A549 (cell line): ENCODE measurements at regions not wholly inside any gene's neighbourhood (a gene's known extent, or its start where the extent isn't known, plus 50 kb on each side); places are given as distances from the start of the nearest gene placed in this dataset.

ENCODE experiments used
- EP300 ChIP-seq, 2 experiments: fragments of >200 bp; sonication (Bioruptor Twin); formaldehyde crosslinking; IDR thresholded peaks; 2 replicates in 1 of 2; 3 replicates in 1 of 2; pipeline ENCODE4 v1.6.1; 2016 to 2017
- KDM5A ChIP-seq: fragments of 200-600 bp; sonication (generic); IDR thresholded peaks from 2 replicates; pipeline ENCODE4 v1.6.1; 2016; ENCODE audit warnings: antibody characterized with exemption, mild to moderate bottlenecking
- NR3C1 ChIP-seq: fragments of >200 bp; sonication (Bioruptor Twin); formaldehyde crosslinking; IDR thresholded peaks from 3 replicates; pipeline ENCODE4 v1.6.1; 2017
- PHF8 ChIP-seq: fragments of 200-600 bp; sonication (generic); IDR thresholded peaks from 2 replicates; pipeline ENCODE4 v1.6.1; 2016; ENCODE audit warnings: low read depth, mild to moderate bottlenecking, antibody characterized with exemption, moderate library complexity, borderline replicate concordance
- POLR2A ChIP-seq: IDR thresholded peaks from 2 replicates; pipeline ENCODE4 v1.6.1; 2012; ENCODE audit warnings: mild to moderate bottlenecking, low read length
- RCOR1 ChIP-seq: fragments of 150-350 bp; IDR thresholded peaks from 2 replicates; pipeline ENCODE4 v1.6.1; 2014; ENCODE audit warnings: antibody characterized with exemption, low read length, low read depth
- RFX5 ChIP-seq: fragments of 450-650 bp; IDR thresholded peaks from 2 replicates; pipeline ENCODE4 v1.7.1; 2014; ENCODE audit warnings: antibody characterized with exemption, mild to moderate bottlenecking, moderate library complexity
- SREBF2 ChIP-seq: fragments of 450-650 bp; IDR thresholded peaks from 2 replicates; pipeline ENCODE4 v1.6.1; 2014; ENCODE audit warnings: mild to moderate bottlenecking, moderate library complexity
- TF ChIP-seq, protein P1 (sequence below): fragments of >200 bp; sonication (Bioruptor Twin); formaldehyde crosslinking; IDR thresholded peaks from 3 replicates; pipeline ENCODE4 v1.5.1; 2016
- TF ChIP-seq, protein P2 (sequence below): fragments of 200-600 bp; sonication (generic); IDR thresholded peaks from 2 replicates; pipeline ENCODE4 v1.6.1; 2016; ENCODE audit warnings: antibody characterized with exemption, mild to moderate bottlenecking, moderate library complexity

DNA sequence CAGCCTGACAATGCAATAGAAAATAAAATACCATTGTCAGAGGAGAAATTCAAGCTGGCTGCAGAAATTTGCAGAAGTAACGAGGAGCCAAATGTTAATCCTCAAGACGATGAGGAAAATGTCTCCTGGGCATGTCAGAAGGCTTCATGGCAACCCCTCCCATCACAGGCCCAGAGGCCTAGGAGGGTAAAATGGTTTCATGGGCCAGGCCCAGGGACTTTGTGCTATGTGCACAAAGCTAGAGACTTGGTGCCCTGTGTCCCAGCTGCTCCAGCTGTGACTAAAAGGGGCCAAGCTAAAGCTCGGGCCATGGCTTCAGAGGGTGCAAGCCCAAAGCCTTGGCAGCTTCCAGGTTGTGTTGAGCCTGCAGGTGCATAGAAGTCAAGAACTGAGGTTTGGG, 431.7 kb downstream of the LMO7 start:
- TF ChIP-seq NR3C1 (no peak), SREBF2 (no peak), RFX5 (no peak), EP300 (IDR thresholded peaks at IDR 0.05) (no peak), KDM5A (no peak), PHF8 (no peak), RCOR1 (no peak), POLR2A (no peak)
- TF ChIP-seq, protein P1, sequence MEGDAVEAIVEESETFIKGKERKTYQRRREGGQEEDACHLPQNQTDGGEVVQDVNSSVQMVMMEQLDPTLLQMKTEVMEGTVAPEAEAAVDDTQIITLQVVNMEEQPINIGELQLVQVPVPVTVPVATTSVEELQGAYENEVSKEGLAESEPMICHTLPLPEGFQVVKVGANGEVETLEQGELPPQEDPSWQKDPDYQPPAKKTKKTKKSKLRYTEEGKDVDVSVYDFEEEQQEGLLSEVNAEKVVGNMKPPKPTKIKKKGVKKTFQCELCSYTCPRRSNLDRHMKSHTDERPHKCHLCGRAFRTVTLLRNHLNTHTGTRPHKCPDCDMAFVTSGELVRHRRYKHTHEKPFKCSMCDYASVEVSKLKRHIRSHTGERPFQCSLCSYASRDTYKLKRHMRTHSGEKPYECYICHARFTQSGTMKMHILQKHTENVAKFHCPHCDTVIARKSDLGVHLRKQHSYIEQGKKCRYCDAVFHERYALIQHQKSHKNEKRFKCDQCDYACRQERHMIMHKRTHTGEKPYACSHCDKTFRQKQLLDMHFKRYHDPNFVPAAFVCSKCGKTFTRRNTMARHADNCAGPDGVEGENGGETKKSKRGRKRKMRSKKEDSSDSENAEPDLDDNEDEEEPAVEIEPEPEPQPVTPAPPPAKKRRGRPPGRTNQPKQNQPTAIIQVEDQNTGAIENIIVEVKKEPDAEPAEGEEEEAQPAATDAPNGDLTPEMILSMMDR, result no peak
- TF ChIP-seq, protein P2, sequence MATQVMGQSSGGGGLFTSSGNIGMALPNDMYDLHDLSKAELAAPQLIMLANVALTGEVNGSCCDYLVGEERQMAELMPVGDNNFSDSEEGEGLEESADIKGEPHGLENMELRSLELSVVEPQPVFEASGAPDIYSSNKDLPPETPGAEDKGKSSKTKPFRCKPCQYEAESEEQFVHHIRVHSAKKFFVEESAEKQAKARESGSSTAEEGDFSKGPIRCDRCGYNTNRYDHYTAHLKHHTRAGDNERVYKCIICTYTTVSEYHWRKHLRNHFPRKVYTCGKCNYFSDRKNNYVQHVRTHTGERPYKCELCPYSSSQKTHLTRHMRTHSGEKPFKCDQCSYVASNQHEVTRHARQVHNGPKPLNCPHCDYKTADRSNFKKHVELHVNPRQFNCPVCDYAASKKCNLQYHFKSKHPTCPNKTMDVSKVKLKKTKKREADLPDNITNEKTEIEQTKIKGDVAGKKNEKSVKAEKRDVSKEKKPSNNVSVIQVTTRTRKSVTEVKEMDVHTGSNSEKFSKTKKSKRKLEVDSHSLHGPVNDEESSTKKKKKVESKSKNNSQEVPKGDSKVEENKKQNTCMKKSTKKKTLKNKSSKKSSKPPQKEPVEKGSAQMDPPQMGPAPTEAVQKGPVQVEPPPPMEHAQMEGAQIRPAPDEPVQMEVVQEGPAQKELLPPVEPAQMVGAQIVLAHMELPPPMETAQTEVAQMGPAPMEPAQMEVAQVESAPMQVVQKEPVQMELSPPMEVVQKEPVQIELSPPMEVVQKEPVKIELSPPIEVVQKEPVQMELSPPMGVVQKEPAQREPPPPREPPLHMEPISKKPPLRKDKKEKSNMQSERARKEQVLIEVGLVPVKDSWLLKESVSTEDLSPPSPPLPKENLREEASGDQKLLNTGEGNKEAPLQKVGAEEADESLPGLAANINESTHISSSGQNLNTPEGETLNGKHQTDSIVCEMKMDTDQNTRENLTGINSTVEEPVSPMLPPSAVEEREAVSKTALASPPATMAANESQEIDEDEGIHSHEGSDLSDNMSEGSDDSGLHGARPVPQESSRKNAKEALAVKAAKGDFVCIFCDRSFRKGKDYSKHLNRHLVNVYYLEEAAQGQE, result no peak
